DND-41 (cell line): ENCODE measurements at regions not wholly inside any gene's neighbourhood (a gene's known extent, or its start where the extent isn't known, plus 50 kb on each side); places are given as distances from the start of the nearest gene placed in this dataset.

Experiments
- ATAC-seq: fragments of 200-7000 bp; cut with Tn5 transposase; 3 replicates; pipeline ENCODE4 v1.9.1; 2021; ENCODE audit warnings: low read depth; ENCODE audit not compliant: insufficient read depth
- DNase-seq: peaks from one replicate; pipeline ENCODE4 v3.0.0-alpha.2; 2020
- H2AFZ ChIP-seq: 2 replicates; pipeline ENCODE4 v1.6.0; 2012; ENCODE audit warnings: low read depth, low read length
- H3K27ac ChIP-seq: 2 replicates; pipeline ENCODE4 v1.5.1; 2012; ENCODE audit warnings: low read length, inconsistent platforms
- H3K27me3 ChIP-seq: fragments of 200-600 bp; sonication (generic); 2 replicates; pipeline ENCODE4 v1.6.0; 2012; ENCODE audit warnings: low read length, mild to moderate bottlenecking, inconsistent platforms; ENCODE audit not compliant: insufficient read depth, poor library complexity
- H3K36me3 ChIP-seq: 2 replicates; pipeline ENCODE4 v1.5.1; 2012; ENCODE audit warnings: low read length, inconsistent platforms; ENCODE audit not compliant: insufficient read depth
- H3K4me1 ChIP-seq: 2 replicates; pipeline ENCODE4 v1.5.1; 2012; ENCODE audit warnings: mild to moderate bottlenecking, low read length; ENCODE audit not compliant: insufficient read depth
- H3K4me2 ChIP-seq: 2 replicates; pipeline ENCODE4 v1.6.0; 2012; ENCODE audit warnings: mild to moderate bottlenecking, moderate library complexity, low read length, inconsistent platforms; ENCODE audit not compliant: insufficient read depth
- H3K4me3 ChIP-seq, 2 experiments: fragments of 200-600 bp in 1 of 2; shearing (Covaris generic) in 1 of 2; 2 replicates each; pipeline ENCODE4 v1.5.1; 2012 to 2016; ENCODE audit warnings: inconsistent platforms in 2 of 2, low read length in 2 of 2, mild to moderate bottlenecking in 2 of 2, low read depth in 1 of 2, moderate library complexity in 1 of 2
- H3K79me2 ChIP-seq: 2 replicates; pipeline ENCODE4 v1.6.0; 2012; ENCODE audit warnings: low read length, inconsistent platforms; ENCODE audit not compliant: insufficient read depth
- H3K9ac ChIP-seq: 2 replicates; pipeline ENCODE4 v1.6.0; 2012; ENCODE audit warnings: low read depth, mild to moderate bottlenecking, inconsistent platforms, low read length, moderate library complexity
- H3K9me3 ChIP-seq: 2 replicates; pipeline ENCODE4 v1.5.1; 2012; ENCODE audit warnings: low read length, moderate library complexity, mild to moderate bottlenecking, inconsistent platforms; ENCODE audit not compliant: insufficient read depth, severe bottlenecking
- H4K20me1 ChIP-seq: 2 replicates; pipeline ENCODE4 v1.6.0; 2012; ENCODE audit warnings: low read length; ENCODE audit not compliant: insufficient read depth
- EZH2 ChIP-seq: IDR thresholded peaks from 3 replicates; pipeline ENCODE4 v1.6.1; 2012; ENCODE audit warnings: borderline replicate concordance, low read depth, mild to moderate bottlenecking, moderate library complexity, low read length, inconsistent platforms; ENCODE audit not compliant: severe bottlenecking
- TF ChIP-seq, protein P1 (sequence below): IDR thresholded peaks from 2 replicates; pipeline ENCODE4 v1.5.1; 2012; ENCODE audit warnings: borderline replicate concordance, low read length, moderate library complexity, mild to moderate bottlenecking; ENCODE audit not compliant: poor library complexity, severe bottlenecking; ENCODE audit errors: extremely low read depth

DNA sequence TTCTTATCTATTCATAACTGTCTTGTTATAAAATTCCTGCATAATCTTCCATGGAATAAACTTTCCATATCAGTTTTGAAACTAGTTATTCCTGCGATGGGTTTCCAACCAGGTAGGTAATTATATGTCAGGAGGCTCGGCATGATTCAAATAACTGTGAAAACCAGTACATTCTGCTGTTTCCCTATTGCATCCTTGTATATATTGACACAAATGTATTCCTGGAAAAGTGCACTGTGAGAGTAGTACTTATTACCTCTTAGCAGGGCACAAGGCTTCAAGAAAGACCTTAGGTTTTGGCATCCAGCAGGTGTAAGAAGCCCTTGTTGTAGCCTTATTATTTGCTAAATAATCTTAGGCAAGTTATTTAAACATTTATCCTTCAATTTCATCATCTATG, 1131.3 kb upstream of the ATXN8OS start:
- Histone ChIP-seq H3K27me3 (no peaks in the 10 kb centered on the region), H2AFZ (no peak overlapping the region), H3K79me2 (no peaks in the 10 kb centered on the region), H3K9me3 (no peaks in the 10 kb centered on the region), H3K4me3 (no peak overlapping the region), H3K36me3 (no peaks in the 10 kb centered on the region), H3K4me1 (no peaks in the 10 kb centered on the region), H3K27ac (no peak overlapping the region), H4K20me1 (no peaks in the 10 kb centered on the region), H3K4me2 (no peak overlapping the region), H3K9ac (no peak overlapping the region)
- TF ChIP-seq EZH2, result no peak
- TF ChIP-seq, protein P1, sequence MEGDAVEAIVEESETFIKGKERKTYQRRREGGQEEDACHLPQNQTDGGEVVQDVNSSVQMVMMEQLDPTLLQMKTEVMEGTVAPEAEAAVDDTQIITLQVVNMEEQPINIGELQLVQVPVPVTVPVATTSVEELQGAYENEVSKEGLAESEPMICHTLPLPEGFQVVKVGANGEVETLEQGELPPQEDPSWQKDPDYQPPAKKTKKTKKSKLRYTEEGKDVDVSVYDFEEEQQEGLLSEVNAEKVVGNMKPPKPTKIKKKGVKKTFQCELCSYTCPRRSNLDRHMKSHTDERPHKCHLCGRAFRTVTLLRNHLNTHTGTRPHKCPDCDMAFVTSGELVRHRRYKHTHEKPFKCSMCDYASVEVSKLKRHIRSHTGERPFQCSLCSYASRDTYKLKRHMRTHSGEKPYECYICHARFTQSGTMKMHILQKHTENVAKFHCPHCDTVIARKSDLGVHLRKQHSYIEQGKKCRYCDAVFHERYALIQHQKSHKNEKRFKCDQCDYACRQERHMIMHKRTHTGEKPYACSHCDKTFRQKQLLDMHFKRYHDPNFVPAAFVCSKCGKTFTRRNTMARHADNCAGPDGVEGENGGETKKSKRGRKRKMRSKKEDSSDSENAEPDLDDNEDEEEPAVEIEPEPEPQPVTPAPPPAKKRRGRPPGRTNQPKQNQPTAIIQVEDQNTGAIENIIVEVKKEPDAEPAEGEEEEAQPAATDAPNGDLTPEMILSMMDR, result no peak
- no peak for ATAC-seq
- no peak for DNase-seq

DNA sequence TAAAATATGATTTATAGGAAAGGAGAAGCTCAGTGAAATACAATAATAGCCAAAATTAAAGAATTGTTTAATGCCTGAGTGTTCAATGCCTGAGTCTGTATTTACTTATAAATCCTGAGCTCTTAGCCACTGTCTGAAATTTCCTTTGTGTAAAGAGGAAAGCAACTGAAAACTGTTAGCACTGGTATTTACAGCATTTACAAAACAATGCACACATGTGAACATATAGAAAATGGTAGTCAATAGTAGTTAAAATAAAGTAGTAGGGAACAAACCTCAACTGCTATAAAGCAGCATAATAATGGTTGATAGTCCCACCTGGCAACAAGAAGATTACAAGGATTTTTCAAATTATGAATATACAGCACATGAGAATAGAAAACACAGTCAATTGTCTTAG, 1137.1 kb upstream of the ATXN8OS start:
- H3K4me2 ChIP-seq, result no peak overlapping the region
- no peak overlapping the region for H3K27ac ChIP-seq
- ATAC-seq (no peak), DNase-seq (no peak)
- no peaks in the 10 kb centered on the region for H3K4me1 ChIP-seq
- H3K27me3 ChIP-seq, result no peaks in the 10 kb centered on the region
- H3K9ac ChIP-seq, result no peak overlapping the region
- no peak for TF ChIP-seq EZH2
- H4K20me1 ChIP-seq, result no peaks in the 10 kb centered on the region
- no peaks in the 10 kb centered on the region for H3K9me3 ChIP-seq
- H3K4me3 ChIP-seq, result no peak overlapping the region
- H2AFZ ChIP-seq, result no peak overlapping the region
- no peaks in the 10 kb centered on the region for H3K36me3 ChIP-seq
- no peaks in the 10 kb centered on the region for H3K79me2 ChIP-seq

DNA sequence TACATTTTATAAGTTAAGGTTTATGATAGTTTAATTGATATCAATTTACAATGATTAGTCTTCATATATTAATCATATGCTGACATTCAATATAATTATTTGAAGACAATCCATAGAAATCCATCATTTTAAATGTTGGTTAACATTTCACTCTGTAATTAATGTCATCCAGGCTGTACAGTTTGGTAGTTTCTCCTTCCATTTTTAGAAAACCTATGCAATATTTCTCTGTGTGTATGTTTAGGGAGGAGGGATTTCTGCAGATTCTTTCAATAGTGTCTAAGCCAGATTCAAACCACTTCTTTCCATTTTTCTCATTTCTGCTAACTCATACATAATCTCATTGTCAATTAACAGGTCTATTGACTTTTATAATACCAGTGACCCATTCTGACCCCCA, 1159.0 kb upstream of the ATXN8OS start:
- Histone ChIP-seq H3K4me2 (no peak overlapping the region), H3K4me3 (no peak overlapping the region), H2AFZ (no peak overlapping the region), H4K20me1 (no peaks in the 10 kb centered on the region), H3K79me2 (no peaks in the 10 kb centered on the region), H3K9ac (no peak overlapping the region), H3K36me3 (no peaks in the 10 kb centered on the region), H3K4me1 (no peaks in the 10 kb centered on the region), H3K27me3 (no peaks in the 10 kb centered on the region), H3K27ac (no peak overlapping the region), H3K9me3 (no peaks in the 10 kb centered on the region)
- ATAC-seq (no peak), DNase-seq (no peak)
- TF ChIP-seq EZH2, result no peak
- TF ChIP-seq, protein P1, result no peak

DNA sequence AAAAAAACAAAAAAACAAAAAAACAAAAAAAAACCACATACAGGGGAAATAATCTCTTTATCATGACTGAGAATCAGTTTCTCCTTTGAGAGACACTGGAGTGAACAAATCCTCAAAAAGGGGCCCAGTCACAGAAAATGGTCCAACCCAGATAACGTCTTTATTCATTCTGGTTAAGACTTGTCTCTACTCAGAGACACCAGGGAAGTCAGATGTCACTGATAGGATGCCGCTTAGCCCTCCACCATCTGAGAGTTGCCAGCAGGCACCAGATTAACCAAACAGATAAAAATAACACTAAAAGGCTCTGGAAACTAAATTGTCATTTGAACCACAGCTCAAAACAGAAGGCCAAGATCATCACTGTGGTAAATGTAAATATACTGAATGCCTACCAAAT, 1163.4 kb upstream of the ATXN8OS start:
- Histone ChIP-seq H3K9ac (no peak overlapping the region), H3K4me1 (no peaks in the 10 kb centered on the region), H3K27ac (no peak overlapping the region), H3K9me3 (no peaks in the 10 kb centered on the region), H3K36me3 (no peaks in the 10 kb centered on the region), H3K79me2 (no peaks in the 10 kb centered on the region), H3K27me3 (no peaks in the 10 kb centered on the region), H2AFZ (no peak overlapping the region), H3K4me3 (no peak overlapping the region), H4K20me1 (no peaks in the 10 kb centered on the region), H3K4me2 (no peak overlapping the region)
- no peak for TF ChIP-seq EZH2
- TF ChIP-seq, protein P1, result no peak
- no peak for ATAC-seq
- no peak for DNase-seq
